Loucy (cell line): ENCODE measurements at regions not wholly inside any gene's neighbourhood (a gene's known extent, or its start where the extent isn't known, plus 50 kb on each side); places are given as distances from the start of the nearest gene placed in this dataset.

Experiments
- H2AFZ ChIP-seq: fragments of 200-600 bp; sonication (generic); 2 replicates; pipeline ENCODE4 v1.6.0; 2016; ENCODE audit warnings: antibody characterized with exemption, mild to moderate bottlenecking, low read length, moderate library complexity
- H3F3A ChIP-seq: fragments of 200-600 bp; 2 replicates; pipeline ENCODE4 v1.6.0; 2016; ENCODE audit warnings: antibody characterized with exemption, low read depth, mild to moderate bottlenecking
- H3K27me3 ChIP-seq: fragments of 200-600 bp; sonication (generic); 2 replicates; pipeline ENCODE4 v1.6.1; 2014; ENCODE audit warnings: low read length, mild to moderate bottlenecking; ENCODE audit not compliant: insufficient read depth, poor library complexity, severe bottlenecking
- H3K36me3 ChIP-seq: fragments of 200-600 bp; sonication (generic); 2 replicates; pipeline ENCODE4 v1.6.1; 2016; ENCODE audit warnings: low read length; ENCODE audit not compliant: insufficient read depth
- H3K4me1 ChIP-seq: fragments of 200-600 bp; sonication (generic); 2 replicates; pipeline ENCODE4 v1.5.1; 2014; ENCODE audit warnings: low read length, mild to moderate bottlenecking; ENCODE audit not compliant: insufficient read depth, poor library complexity, severe bottlenecking
- H3K4me2 ChIP-seq: fragments of 200-600 bp; sonication (generic); 2 replicates; pipeline ENCODE4 v1.6.0; 2014; ENCODE audit warnings: antibody characterized with exemption, low read length, low read depth, mild to moderate bottlenecking; ENCODE audit not compliant: poor library complexity, severe bottlenecking
- H3K4me3 ChIP-seq: fragments of 200-600 bp; sonication (generic); 2 replicates; pipeline ENCODE4 v1.5.1; 2014; ENCODE audit warnings: low read length, mild to moderate bottlenecking, mixed read lengths; ENCODE audit not compliant: poor library complexity, severe bottlenecking
- H3K79me2 ChIP-seq: fragments of 200-600 bp; sonication (generic); 2 replicates; pipeline ENCODE4 v1.6.1; 2014; ENCODE audit warnings: low read length; ENCODE audit not compliant: insufficient read depth
- H3K9ac ChIP-seq: fragments of 200-600 bp; sonication (generic); 2 replicates; pipeline ENCODE4 v1.6.0; 2014; ENCODE audit warnings: mild to moderate bottlenecking, low read depth, low read length, moderate library complexity; ENCODE audit not compliant: poor library complexity, severe bottlenecking
- H3K9me2 ChIP-seq: fragments of 200-600 bp; sonication (generic); replicated peaks from 2 replicates; pipeline ENCODE4 v1.6.1; 2016; ENCODE audit warnings: low read depth, low read length, mixed read lengths
- H3K9me3 ChIP-seq: fragments of 200-600 bp; sonication (generic); 2 replicates; pipeline ENCODE4 v1.6.1; 2014; ENCODE audit warnings: mild to moderate bottlenecking, antibody characterized with exemption, low read length, low read depth; ENCODE audit not compliant: insufficient read depth
- H4K20me1 ChIP-seq: fragments of 200-600 bp; sonication (generic); 2 replicates; pipeline ENCODE4 v1.6.0; 2014; ENCODE audit warnings: antibody characterized with exemption, low read length, mild to moderate bottlenecking; ENCODE audit not compliant: insufficient read depth, poor library complexity, severe bottlenecking
- EZH2phosphoT487 ChIP-seq: fragments of 200-600 bp; IDR thresholded peaks from 2 replicates; pipeline ENCODE4 v1.6.1; 2018; ENCODE audit warnings: antibody characterized with exemption, mild to moderate bottlenecking, moderate library complexity, borderline replicate concordance
- TF ChIP-seq, protein P1 (sequence below): fragments of 200-600 bp; sonication (generic); conservative IDR thresholded peaks from 2 replicates; pipeline ENCODE4 v1.5.1; 2014; ENCODE audit warnings: mild to moderate bottlenecking, antibody characterized with exemption, low read length

- Histone ChIP-seq H3K4me1 (no peaks in the 10 kb centered on the region), H3K4me3 (no peak overlapping the region)
- TF ChIP-seq EZH2phosphoT487, result no peak
- TF ChIP-seq, protein P1, sequence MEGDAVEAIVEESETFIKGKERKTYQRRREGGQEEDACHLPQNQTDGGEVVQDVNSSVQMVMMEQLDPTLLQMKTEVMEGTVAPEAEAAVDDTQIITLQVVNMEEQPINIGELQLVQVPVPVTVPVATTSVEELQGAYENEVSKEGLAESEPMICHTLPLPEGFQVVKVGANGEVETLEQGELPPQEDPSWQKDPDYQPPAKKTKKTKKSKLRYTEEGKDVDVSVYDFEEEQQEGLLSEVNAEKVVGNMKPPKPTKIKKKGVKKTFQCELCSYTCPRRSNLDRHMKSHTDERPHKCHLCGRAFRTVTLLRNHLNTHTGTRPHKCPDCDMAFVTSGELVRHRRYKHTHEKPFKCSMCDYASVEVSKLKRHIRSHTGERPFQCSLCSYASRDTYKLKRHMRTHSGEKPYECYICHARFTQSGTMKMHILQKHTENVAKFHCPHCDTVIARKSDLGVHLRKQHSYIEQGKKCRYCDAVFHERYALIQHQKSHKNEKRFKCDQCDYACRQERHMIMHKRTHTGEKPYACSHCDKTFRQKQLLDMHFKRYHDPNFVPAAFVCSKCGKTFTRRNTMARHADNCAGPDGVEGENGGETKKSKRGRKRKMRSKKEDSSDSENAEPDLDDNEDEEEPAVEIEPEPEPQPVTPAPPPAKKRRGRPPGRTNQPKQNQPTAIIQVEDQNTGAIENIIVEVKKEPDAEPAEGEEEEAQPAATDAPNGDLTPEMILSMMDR, result no peak
These were observed 567.7 kb upstream of the NUDT12 start for GRCh38 chr5:104130320-104130719.

GRCh38 chr5:104128348-104128747 lies 565.8 kb upstream of the NUDT12 start:
- Histone ChIP-seq H3K9me2 (no peaks in the 10 kb centered on the region), H3K27me3 (no peaks in the 10 kb centered on the region), H4K20me1 (no peaks in the 10 kb centered on the region), H3F3A (no peaks in the 10 kb centered on the region), H3K9me3 (no peaks in the 10 kb centered on the region), H3K79me2 (no peaks in the 10 kb centered on the region), H3K9ac (no peak overlapping the region), H3K4me2 (no peak overlapping the region), H3K36me3 (no peaks in the 10 kb centered on the region), H3K4me1 (no peaks in the 10 kb centered on the region), H2AFZ (no peak overlapping the region), H3K4me3 (no peak overlapping the region)
- TF ChIP-seq, protein P1, result no peak
- no peak for TF ChIP-seq EZH2phosphoT487

More at GRCh38 chr5:104130320-104130719, 567.7 kb upstream of the NUDT12 start:
- Histone ChIP-seq H3K36me3 (no peaks in the 10 kb centered on the region), H3K79me2 (no peaks in the 10 kb centered on the region), H3K9me2 (no peaks in the 10 kb centered on the region), H3K9me3 (no peaks in the 10 kb centered on the region), H4K20me1 (no peaks in the 10 kb centered on the region), H3F3A (no peaks in the 10 kb centered on the region), H3K4me2 (no peak overlapping the region), H3K27me3 (no peaks in the 10 kb centered on the region), H2AFZ (no peak overlapping the region), H3K9ac (no peak overlapping the region)

GRCh38 chr5:104126980-104127379 lies 564.4 kb upstream of the NUDT12 start:
- no peak for TF ChIP-seq EZH2phosphoT487
- TF ChIP-seq, protein P1, result no peak
- Histone ChIP-seq H3K4me1 (no peaks in the 10 kb centered on the region), H3K36me3 (no peaks in the 10 kb centered on the region), H3K9me2 (no peaks in the 10 kb centered on the region), H2AFZ (no peak overlapping the region), H3K79me2 (no peaks in the 10 kb centered on the region), H3K4me2 (no peak overlapping the region), H3K9me3 (no peaks in the 10 kb centered on the region), H3K9ac (no peak overlapping the region), H3K4me3 (no peak overlapping the region), H3K27me3 (no peaks in the 10 kb centered on the region), H4K20me1 (no peaks in the 10 kb centered on the region), H3F3A (no peaks in the 10 kb centered on the region)
